Omental fat pad (tissue), 3 donors: ENCODE measurements at regions not wholly inside any gene's neighbourhood (a gene's known extent, or its start where the extent isn't known, plus 50 kb on each side); places are given as distances from the start of the nearest gene placed in this dataset.
"Not testable (repeated sequence)": the region's sequence is repeated elsewhere in the genome, so short reads cannot be mapped to it uniquely, and the experiment has no call there.

Experiments used
- ATAC-seq: fragments of 150-250 bp; one replicate; pipeline ENCODE4 v1.9.1; 2016; ENCODE audit warnings: mild to moderate bottlenecking, moderate library complexity; ENCODE audit not compliant: low FRiP score
- DNase-seq: peaks from one replicate; pipeline ENCODE4 v3.0.0-alpha.2; 2019; ENCODE audit warnings: low spot score
- CTCF ChIP-seq, 3 donors: fragments of 450-650 bp; IDR thresholded peaks; one replicate each; pipeline ENCODE4 v1.5.1; 2016 to 2017; ENCODE audit warnings: antibody characterized with exemption in 3 of 3, mild to moderate bottlenecking in 3 of 3, moderate library complexity in 2 of 3

- TF ChIP-seq CTCF (IDR thresholded peaks at IDR 0.05) = no peak
- no peak for ATAC-seq
- DNase-seq = no peak
These were observed 221.6 kb downstream of the DUSP10 start for GRCh38 chr1:221520250-221520649.

- ATAC-seq (no peak), DNase-seq (no peak)
- TF ChIP-seq CTCF (IDR thresholded peaks at IDR 0.05) = no peak
These were observed 220.2 kb downstream of the DUSP10 start for GRCh38 chr1:221521686-221522085.

- no peak for DNase-seq
- no peak for TF ChIP-seq CTCF (IDR thresholded peaks at IDR 0.05)
- no peak for ATAC-seq
These were observed 219.4 kb downstream of the DUSP10 start for GRCh38 chr1:221522529-221522940.

- TF ChIP-seq CTCF (IDR thresholded peaks at IDR 0.05) = no peak
- no peak for ATAC-seq
- no peak for DNase-seq
These were observed 216.1 kb downstream of the DUSP10 start for GRCh38 chr1:221525749-221526148.

- no peak for ATAC-seq
- no peak for DNase-seq
- no peak for TF ChIP-seq CTCF (IDR thresholded peaks at IDR 0.05)
These were observed 214.6 kb downstream of the DUSP10 start for GRCh38 chr1:221527302-221527701.

- TF ChIP-seq CTCF (IDR thresholded peaks at IDR 0.05) = no peak
- ATAC-seq = no peak
These were observed 213.8 kb downstream of the DUSP10 start for GRCh38 chr1:221527886-221528624.

GRCh38 chr1:221530159-221530558, 211.7 kb downstream of the DUSP10 start:
- DNase-seq, ATAC-seq: not testable (repeated sequence)

More at GRCh38 chr1:221527886-221528624, 213.8 kb downstream of the DUSP10 start:
- no peak for DNase-seq
